ENCODE measurements at regions not wholly inside any gene's neighbourhood (a gene's known extent, or its start where the extent isn't known, plus 50 kb on each side); places are given as distances from the start of the nearest gene placed in this dataset.
"Not testable (repeated sequence)": the region's sequence is repeated elsewhere in the genome, so short reads cannot be mapped to it uniquely, and the experiment has no call there.

DNA sequence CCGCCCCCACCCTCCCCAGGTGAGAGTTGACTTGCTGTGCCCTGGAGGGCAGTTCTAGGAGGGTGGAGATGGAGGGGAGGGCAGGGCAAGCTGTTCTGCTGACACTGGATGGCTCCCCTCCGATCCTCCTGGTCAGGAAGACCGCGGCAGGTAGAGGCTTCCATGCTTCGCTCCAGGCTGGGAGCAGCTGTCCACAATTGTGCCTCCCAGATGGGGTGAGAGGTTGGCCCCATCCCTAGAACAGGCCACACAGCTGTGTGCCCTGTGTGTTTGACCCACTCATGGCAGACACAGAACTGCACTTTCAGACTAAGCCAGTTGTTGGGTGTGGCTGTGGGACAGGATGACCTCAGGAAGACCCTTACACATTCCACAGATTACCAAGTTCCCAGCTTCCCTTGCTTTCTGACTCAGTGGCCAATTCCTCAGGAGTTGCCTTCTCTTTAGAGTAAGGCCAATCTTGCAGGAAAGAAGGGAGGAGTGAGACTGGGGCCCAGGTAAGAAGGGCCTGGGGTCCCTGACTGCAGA is 72.1 kb upstream of the HSPA9 start:
- DNase-seq: peak; percentile 26

DNA sequence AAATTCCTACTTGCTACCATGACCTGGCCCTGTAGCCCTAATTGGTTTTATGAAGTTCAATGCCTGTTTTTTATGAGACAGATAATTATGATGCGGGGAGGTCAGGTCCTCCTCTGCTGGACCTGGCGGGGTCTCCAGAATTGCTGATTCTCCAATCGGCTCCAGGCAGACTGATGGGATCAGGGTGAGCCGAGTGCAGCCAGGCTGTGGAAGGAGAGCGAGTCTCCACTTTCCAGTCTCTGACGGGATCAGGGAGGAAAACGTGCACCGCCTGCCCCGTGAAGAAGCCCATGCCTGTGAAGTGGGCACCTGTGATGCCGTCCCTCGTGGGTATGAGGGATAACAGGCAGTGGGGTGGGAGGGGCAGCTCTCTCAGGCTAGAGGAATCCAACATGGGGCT is 71.5 kb upstream of the HSPA9 start:
- DNase-seq: no peak

DNA sequence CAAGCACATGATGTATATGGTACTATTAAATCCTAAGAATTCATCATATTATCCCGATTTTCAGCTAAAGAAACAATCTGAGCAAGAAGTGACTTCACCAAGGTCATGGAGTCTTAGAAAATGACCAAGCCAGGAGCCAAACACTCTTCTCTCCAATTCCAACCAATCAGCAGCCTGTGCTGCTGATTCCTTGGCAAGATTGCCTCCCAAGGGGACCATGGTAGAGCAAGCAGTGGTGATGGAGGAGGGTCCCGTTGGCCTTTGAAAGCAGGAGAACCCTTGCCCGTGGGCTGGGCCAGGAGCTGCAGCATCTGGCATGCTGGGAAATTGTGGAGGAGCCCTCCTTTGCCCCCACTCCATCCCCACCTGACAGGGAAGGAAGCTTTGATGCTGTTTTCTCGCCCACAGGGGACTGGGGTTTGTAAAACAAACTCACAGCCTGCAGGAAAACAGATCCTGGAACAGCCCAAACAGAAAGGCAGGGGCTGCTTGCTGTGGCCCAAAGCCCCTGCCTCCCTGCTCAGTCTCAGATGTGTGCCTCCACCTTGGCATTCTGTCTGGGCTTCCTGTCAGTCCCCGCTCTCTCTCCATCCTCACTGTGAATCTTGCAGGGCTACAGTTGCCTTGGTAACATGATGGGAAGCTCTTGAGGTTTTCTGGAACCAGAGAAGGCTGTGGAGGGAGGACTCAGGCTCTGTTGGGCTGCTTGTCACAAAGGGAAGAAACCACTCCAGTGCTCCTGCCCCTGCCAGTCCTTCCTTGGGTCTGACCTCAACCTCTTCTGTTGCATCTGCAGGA is 70.8 kb upstream of the HSPA9 start:
- DNase-seq: no peak

DNA sequence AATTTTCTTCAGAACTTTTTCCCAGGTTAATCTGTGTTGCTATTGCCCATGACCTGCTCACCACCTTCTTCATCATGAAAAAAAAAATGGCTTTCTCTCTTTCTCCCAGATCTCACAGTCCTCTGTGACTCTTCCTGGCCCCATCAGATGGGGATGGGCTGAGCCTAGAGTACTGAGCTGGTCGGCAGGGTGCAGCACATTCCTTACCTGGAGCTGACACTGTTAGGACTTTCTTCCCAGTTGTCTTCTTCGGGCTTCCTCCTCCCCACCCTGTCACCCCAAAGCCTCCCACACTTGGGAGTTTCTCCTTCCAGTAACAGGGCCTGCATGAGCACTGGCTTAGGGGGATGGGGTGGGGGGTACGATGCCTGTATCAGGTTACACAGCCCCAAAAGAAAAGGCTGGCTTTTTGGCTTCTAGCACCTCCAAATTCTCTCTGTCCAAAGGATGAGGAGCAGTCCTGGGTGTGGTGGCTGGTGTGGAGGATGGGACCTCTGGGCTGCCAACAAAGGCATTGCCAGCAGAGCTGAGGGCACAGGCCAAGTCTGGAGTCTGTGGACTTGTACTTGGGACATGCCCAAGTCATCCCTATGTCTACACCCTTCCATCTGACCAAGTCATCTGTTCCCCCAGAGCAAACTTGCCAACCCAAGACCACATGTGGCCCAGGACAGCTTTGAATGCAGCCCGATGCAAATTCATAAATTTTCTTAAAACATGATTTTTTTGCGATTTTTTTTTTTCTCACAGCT is 68.0 kb upstream of the HSPA9 start:
- no peak for DNase-seq

DNA sequence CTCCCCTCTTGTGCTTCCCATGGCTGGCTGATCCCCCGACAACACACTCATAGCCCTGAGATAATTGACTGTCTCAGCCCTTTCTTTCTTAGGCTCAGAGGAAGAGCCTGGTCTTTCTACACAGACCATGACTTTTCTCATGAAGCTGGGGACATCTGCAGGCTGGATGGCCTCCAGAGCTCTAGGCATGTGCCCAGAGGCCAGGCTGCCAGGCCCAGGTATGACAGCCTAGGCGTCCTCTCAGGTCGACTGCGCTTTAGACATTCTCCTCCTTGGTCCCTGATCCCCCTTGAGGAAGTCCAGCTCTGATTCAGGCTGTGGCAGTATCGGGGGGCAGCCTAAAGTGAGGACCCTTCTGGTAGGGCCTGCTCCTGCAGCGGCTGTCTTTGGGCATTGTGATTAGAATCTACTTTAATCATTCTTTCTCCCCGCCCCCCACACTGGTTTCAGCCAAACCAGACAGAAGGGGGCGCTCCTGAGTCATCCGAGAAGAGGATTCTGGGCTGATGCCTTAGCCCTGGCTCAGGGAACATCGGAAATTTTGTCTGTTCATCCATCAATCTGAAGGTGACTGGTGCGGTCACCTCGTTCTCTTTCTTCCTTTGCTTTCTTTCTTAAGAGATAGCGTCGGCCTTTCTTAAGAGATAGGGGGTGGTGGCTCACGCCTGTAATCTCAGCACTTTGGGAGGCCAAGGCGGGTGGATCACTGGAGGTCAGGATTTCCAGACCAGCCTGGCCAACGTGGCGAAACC is 66.5 kb upstream of the HSPA9 start:
- DNase-seq: peak; percentile 84

DNA sequence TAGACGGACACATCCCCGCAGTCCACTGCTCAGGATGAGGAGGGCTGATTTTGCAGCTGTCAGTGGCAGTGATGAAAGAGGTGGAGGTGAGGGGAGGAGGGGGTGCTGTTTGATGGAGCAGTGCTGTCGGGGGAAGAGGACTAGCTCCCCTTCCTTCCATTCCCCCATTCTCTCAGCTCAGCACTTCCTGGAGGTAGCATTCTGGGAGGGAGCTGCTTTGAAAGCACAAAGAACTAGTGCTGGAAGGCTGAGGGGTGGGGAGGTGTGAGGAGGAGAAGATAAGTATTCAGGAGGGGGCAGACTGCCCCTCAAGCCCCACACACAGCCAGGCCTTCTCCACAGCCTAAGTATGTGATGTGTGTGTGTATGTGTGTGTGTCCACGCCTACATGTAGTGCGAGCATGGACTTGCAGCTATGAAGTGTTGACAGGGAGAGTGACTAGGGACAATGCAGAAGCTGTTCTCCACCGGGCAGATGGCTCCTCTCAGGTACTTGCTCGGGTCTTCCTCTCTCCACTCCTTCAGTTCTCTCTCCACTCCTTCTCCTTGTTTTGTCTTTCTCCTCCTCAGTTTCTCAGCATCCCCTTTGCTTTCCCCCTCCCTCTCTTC is 65.5 kb upstream of the HSPA9 start:
- no peak for DNase-seq

DNA sequence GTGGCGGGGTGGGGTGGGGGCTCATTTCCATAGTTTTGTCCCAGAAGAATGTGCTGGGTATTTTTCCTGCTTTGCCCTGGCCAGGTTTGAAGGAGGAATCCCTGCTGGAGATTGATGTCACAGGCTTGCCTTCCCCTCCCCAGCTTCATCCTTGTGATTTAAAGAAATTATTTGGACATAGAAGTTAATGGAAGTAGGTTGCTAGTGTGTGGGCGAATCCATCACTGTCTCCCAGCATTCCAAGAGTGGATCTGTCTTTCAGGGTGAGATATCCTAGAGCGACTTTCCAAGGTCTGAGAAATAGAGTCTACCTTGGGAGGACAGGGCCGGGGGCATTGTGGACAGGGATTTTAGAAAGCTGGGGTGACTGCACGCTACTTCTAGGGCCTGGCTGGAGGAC is 64.9 kb upstream of the HSPA9 start:
- DNase-seq: no peak

DNA sequence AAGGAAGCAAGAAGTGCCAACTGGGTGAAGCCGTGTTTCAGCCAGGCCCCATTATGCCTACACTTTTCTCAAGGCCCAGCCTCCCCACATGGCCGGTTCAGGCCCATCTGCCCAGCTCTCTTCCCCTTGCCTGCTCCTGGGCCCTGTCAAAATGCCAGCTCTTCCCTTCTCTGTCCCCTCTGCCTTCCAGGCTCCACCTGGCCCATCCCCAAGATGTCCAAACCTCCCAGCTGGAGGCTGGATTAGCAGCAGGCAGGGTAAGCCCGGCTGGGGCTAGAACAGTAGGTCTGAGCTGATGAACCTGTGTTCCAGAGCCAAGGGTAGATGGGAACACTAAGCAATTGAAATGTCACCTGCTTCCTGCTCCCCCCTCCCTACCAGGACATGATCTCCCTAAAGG is 64.1 kb upstream of the HSPA9 start:
- no peak for DNase-seq

DNA sequence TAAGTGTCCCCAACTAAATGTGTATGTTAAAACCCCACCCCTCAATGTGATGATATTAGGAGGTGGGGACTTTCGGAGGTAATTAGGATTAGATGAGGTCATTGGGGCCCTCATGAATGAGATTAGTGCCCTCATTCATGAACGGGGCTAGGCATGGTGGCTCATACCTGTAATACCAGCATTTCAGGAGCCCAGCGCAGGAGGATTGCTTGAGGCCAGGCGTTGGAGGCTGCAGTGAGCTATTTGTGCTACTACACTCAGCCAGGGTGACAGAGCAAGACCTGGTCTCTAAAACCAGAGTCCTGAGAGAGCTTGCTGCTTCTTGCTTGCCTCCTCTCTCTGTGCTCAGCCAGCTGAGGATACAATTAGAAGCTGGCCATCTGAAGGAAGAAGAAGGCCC is 62.1 kb upstream of the HSPA9 start:
- DNase-seq: no peak

DNA sequence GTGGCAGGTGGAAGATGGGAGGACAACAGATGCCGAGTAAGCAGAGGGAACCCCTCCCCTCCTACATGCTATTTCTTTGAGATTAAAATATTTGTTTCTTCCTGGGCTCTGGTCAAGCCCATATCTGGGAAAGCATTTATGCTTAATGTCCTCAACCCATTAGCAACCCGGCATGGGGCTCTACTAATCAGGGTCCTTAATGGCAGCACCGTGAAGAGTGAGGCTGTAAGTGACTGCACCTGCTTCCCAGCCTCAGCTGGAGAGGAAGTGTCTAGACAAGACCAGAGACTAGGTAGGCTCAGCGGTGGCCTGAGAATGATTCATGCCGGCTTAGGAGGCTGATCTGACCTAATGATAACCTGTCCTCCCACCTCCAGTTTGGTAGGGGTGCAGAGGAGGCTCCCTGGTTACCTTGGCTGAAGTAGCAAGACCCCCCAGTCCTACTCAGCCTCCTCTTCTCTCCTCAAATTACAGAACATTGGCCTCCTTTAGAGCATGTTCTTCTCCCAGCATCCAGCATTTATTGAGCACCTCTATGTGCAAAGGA is 61.3 kb upstream of the HSPA9 start:
- DNase-seq: no peak

DNA sequence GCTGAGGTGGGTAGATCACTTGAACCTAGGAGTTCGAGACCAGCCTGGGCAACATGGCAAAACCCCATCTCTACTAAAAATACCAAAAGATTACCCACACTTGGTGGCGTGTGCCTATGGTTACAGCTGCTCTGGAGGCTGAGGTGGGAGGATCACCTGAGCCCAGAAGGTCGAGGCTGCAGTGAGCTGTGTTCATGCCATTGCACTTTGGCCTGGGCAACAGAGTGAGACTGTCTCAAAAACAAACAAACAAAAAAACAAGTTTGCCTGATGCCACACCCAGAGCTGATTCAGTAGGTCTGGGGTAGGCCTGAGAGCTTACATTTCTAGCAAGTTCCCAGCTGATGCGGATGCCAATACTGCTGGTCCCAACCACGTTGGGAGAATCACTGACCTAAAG is 60.5 kb upstream of the HSPA9 start:
- no peak for DNase-seq

DNA sequence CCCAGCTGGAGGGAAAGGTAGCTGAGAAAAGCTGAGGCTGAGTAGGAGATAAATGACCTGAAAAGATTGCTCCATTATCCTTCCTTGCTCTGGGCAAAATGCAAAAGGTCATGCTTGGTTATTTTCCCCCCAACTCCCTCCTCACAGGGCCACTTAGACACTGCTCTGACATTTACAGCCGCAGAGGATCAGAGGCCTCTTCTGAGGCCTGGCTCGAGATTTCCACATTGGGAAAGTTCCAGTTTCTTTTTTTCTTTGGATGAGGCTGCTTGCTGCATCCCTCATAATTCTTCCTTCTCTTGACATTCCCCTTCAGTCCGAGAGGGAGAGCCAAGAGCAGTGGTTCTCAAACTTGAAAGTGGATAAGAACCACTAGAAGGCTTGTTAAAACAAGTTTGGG is 60.1 kb upstream of the HSPA9 start:
- DNase-seq: no peak

DNA sequence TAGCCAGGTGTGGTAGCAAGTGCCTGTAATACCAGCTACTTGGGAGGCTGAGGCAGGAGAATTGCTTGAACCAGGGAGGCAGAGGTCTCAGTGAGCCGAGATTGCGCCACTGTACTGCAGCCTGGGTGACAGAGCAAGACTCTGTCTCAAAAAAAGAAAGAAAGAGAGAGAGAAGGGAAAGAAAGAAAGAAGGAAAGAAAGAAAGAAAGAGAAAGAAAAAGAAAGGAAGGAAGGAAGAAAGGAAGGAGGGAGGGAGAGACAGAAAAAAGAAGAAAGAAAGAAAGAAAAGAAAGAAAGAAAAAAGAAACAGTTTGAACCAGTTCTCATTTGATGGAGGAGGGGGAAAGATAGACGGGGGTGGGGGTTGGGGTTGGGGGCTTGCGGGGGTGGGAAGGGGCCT is 59.6 kb upstream of the HSPA9 start:
- DNase-seq: not testable (repeated sequence)

DNA sequence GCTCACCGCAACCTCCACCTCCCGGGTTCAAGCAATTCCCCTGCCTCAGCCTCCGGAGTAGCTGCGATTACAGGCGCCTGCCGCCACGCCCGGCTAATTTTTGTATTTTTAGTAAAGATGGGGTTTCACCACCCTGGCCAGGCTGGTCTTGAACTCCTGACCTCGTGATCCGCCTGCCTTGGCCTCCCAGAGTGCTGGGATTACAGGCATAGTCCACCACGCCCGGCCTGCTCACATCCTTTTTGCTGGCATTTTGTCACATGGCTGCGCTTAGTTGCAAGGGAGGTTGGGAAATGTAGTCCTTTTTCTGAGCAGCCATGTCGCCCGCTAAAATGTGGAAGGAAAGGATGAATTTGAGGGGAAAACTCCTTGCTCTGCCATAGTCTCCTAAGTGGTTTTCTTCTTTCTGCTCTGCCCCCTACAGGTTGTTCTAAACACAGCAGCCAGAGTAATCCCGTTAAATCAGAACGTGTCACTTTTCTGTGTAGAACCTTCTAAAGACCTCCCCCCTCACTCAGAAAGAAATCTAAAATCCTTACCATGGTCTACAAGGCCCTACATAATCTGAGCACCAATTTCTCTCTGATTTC is 57.8 kb upstream of the HSPA9 start:
- peak; percentile 90 for DNase-seq

DNA sequence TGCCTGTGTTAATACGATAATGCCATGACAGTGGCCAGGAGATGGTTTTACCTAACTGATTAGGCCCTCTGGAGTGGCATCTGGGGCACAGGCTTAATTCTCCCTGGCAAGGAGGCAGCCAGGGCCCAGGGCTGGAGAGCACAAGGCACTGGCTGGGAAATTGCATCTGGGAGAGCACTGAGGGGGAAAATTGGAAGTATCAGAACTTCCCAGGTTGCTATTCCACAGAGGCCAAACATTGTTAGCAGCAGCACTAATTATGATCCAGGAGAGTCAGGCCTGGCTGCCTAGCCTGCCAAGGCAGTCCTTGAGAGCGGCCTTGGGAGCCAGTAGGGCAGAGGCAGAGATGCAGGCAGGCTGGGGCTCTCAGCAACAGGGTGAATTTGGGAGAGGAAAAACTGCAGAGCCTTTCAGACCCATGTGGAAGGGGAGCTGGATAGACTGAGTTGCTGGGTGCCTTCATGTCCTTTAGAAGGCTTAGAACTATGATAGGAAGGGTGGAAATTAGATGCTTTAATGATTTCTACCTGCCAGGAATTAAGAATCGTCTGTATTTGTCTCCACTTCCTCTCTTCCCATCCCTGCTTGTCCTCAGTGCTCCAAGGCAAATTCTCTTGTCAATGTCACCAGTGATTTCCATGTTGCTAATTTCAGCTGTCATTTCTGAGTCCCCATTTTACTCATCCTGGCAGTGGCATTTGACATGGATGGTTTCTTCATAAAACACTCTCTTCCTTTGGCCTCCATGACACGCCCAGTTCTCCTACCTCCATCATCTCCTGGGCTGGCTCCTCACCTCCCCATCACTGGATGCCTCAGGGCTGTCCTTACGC is 56.1 kb upstream of the HSPA9 start:
- no peak for DNase-seq

DNA sequence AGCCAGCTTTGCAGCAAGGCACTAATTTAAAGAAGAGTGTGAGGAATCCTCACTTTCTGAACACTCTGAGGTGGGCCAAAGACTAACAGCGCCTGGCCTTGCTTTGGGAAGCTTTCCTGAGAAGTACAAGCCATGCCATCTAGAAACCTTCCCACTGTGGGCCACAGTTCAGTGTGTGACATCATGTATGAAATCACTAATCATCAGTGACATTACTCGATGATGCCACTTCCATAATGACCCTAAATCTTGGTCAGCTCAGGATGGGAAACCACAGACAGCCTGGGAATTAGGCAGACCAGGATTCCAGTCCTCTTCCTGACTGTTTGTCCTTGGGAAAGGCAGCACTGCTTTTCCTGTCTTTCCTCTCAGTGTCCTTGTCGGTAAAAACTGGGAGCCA is 54.2 kb upstream of the HSPA9 start:
- DNase-seq: no peak

DNA sequence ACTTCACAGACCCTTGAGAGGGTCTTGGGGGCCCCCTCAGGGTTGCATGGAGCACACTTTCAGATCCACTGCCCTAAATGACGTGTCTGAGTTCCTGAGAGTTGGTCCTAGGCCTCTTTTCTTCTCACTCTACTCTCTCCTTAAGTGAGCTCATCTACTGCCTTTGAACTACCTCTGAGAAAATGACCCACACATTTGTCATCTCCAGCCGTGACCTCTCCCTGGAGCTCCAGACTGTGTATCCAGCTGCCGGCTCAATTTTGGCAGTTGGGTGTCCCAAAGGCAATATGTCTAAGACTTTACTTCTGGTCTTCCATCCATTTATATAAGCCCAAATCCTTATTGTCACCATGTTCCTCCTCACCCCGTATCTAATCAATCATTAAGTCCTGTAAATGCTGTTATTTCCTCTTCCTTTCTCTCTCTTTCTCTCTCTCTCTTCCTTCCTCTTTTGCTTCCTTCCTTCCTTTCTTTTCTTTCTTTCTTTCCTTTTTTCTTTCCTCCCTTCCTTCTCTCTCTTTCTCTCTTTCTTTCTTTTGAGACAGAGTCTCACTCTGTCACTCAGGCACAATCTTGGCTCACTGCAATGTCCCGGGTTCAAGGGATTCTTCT is 51.2 kb upstream of the HSPA9 start:
- no peak for DNase-seq

DNA sequence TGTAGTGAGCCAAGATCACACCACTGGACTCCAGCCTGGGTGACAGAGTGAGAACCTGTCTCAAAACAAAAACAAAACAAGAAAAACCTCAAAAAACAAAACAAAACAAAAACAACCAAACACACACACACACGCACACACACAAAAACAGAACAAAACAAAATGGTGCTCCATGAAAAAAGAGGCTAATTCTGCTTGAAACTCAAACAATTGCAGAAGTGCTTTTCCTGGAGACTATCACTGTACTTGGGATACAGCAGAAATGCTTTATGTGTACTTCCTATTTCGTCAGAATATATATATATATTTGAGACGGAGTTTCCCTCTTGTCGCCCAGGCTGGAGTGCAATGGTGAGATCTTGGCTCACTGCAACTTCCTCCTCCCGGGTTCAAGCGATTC is 49.9 kb upstream of the HSPA9 start:
- DNase-seq: no peak
